ENCODE measurements at regions not wholly inside any gene's neighbourhood (a gene's known extent, or its start where the extent isn't known, plus 50 kb on each side); places are given as distances from the start of the nearest gene placed in this dataset.

DNA sequence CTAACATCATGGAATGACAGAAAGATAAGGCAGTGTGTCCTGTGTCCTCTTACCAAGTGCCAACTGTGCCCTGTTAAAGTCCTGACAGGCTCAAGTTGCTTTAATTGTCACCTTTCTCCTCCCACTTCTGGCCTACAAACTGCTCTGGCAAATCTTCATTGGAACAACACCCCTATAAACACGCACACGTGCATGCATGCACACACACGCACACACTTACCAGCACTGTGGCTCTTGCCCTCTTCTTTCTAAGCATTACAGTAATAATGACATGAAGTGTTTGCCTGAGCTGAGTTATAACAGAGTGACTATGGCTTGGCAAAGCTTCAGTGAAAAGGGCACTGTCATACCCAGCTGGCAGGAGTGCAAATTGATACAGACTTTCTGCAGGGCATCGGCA lies 82.3 kb upstream of the SYT6 start:
- Histone ChIP-seq H3K9me3 (no peaks in the 10 kb centered on the region), H3K36me3 (no peaks in the 10 kb centered on the region), H3K27ac (no peak overlapping the region), H3K4me3 (no peak overlapping the region), H3K9ac (ENCODE audit: low read depth in 2 of 2, low read length in 2 of 2) (no peak overlapping the region), H3K4me1 (no peaks in the 10 kb centered on the region), H3K27me3 (no peaks in the 10 kb centered on the region)
- DNase-seq = peak; percentile 27
- intact Hi-C loops (cut with DNase I) = no loop called here
- TF ChIP-seq, protein P1, sequence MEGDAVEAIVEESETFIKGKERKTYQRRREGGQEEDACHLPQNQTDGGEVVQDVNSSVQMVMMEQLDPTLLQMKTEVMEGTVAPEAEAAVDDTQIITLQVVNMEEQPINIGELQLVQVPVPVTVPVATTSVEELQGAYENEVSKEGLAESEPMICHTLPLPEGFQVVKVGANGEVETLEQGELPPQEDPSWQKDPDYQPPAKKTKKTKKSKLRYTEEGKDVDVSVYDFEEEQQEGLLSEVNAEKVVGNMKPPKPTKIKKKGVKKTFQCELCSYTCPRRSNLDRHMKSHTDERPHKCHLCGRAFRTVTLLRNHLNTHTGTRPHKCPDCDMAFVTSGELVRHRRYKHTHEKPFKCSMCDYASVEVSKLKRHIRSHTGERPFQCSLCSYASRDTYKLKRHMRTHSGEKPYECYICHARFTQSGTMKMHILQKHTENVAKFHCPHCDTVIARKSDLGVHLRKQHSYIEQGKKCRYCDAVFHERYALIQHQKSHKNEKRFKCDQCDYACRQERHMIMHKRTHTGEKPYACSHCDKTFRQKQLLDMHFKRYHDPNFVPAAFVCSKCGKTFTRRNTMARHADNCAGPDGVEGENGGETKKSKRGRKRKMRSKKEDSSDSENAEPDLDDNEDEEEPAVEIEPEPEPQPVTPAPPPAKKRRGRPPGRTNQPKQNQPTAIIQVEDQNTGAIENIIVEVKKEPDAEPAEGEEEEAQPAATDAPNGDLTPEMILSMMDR (IDR thresholded peaks at IDR 0.05) = no peak

DNA sequence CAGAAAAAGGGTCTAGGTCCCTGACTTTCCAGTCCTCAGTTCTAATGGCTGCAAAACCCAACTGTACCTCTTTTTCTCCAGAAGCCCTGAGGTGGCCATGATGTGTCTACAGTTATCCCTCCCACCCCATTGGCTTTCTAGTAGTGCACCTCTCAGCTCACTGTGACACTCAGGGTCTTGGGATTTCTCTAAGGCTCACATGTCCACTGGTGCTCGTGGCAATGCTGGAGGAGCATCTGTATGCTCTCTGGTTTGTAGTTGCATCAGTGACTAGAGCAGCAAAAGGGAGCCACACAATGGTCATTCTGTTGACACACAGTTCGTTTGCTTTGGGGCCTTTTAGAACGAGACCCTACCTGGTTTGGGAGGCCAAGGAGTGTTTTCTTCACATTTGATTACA lies 81.6 kb upstream of the SYT6 start:
- Histone ChIP-seq H3K27ac (no peak overlapping the region), H3K4me3 (no peak overlapping the region), H3K9me3 (no peaks in the 10 kb centered on the region), H3K27me3 (no peaks in the 10 kb centered on the region), H3K9ac (ENCODE audit: low read depth in 2 of 2, low read length in 2 of 2) (no peak overlapping the region), H3K4me1 (no peaks in the 10 kb centered on the region), H3K36me3 (no peaks in the 10 kb centered on the region)
- intact Hi-C loops (cut with DNase I) = no loop called here
- DNase-seq = no peak
- TF ChIP-seq, protein P1 (IDR thresholded peaks at IDR 0.05) = no peak

DNA sequence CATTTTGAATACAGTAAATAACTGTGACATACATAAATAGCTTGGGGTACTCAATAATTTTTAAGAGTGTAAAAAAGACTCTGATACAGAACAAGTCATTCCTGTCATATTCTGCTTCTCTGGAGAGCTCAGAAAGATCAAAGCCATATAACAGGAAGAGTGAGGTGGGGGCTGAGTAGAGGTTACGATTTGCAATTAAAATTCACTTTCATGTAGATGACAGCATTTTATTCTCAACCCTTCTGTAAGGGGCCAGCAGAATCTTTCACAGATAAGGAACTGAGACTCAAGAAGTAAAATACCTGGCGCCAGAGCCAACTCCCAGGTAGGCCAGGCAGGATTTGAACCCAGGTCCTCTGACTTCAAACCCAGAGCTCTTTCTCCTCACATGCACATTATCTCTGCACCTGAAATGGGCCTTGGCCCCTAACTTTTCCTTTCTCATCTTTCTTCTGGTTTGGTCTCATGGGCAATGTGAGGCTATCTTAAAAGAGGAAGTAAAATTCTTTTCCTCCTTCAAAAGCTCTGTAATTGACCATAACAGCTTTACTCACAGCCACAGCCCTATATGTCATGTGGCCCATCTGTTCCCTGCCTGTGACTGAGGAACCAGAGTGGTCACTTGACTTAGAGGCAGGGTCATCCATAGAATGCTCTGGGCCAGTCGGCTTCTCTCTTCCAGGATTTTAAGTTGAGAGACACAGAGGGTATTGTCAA lies 80.9 kb upstream of the SYT6 start:
- Histone ChIP-seq H3K27me3 (no peaks in the 10 kb centered on the region), H3K4me3 (no peak overlapping the region), H3K27ac (no peak overlapping the region), H3K4me1 (no peaks in the 10 kb centered on the region), H3K36me3 (no peaks in the 10 kb centered on the region), H3K9ac (ENCODE audit: low read depth in 2 of 2, low read length in 2 of 2) (no peak overlapping the region), H3K9me3 (no peaks in the 10 kb centered on the region)
- peak; percentile 24 for DNase-seq
- intact Hi-C loops (cut with DNase I) = no loop called here
- TF ChIP-seq, protein P1 (IDR thresholded peaks at IDR 0.05) = no peak

DNA sequence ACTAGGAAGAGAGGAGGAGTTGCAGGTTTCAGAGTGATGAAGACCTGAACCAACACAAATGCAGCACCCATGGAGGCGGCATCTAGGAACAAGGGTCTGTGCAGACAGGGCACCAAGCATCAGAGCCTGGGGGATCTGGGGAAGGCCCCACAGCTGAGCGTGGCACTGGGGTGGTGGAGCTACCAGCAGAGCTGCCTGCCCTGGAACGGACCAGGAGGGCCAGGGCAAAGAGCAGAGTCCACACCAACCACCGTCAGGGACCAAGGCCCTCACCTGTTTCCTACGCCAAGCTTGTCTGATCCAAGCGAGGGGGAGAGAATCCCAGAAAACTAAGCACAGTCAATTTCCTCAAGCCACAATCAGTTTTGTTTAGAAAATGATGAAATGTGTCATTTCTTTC lies 79.0 kb upstream of the SYT6 start:
- Histone ChIP-seq H3K4me1 (no peaks in the 10 kb centered on the region), H3K36me3 (no peaks in the 10 kb centered on the region), H3K4me3 (no peak overlapping the region), H3K27me3 (no peaks in the 10 kb centered on the region), H3K27ac (no peak overlapping the region), H3K9me3 (no peaks in the 10 kb centered on the region), H3K9ac (ENCODE audit: low read depth in 2 of 2, low read length in 2 of 2) (no peak overlapping the region)
- no peak for DNase-seq
- intact Hi-C loops (cut with DNase I) = no loop called here
- TF ChIP-seq, protein P1 (IDR thresholded peaks at IDR 0.05) = no peak

DNA sequence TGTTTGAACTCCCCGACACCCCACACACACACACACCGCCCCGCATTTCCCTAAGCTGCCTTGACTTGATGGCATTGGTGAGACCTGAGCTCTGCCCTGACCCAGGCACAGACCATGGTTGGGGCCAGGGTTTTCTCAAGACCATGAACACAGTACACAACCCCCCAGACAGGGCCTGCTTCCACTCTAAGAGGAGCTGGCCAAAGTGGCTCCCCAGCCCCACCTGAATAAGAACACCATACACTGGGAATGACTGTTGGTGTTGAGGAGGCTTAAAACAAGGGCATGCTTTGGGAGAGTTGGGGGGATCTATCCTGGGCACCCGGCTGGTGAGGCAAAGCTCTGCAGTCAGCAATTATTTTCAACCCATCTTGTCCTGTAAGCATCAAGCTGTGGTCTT lies 77.6 kb upstream of the SYT6 start:
- H3K27me3 ChIP-seq = no peaks in the 10 kb centered on the region
- intact Hi-C loops (cut with DNase I) = no loop called here
- TF ChIP-seq, protein P1 (IDR thresholded peaks at IDR 0.05) = no peak

More for the DNA sequence above, 77.6 kb upstream of the SYT6 start:
- H3K27ac ChIP-seq = no peak overlapping the region
- H3K9me3 ChIP-seq = no peaks in the 10 kb centered on the region
- H3K4me1 ChIP-seq = no peaks in the 10 kb centered on the region
- no peak overlapping the region for H3K4me3 ChIP-seq
- H3K9ac ChIP-seq (ENCODE audit: low read depth in 2 of 2, low read length in 2 of 2) = no peak overlapping the region
- no peaks in the 10 kb centered on the region for H3K36me3 ChIP-seq
- DNase-seq = no peak
